GM12878 (cell line): ENCODE measurements at regions not wholly inside any gene's neighbourhood (a gene's known extent, or its start where the extent isn't known, plus 50 kb on each side); places are given as distances from the start of the nearest gene placed in this dataset.

Source experiments
- ATAC-seq: fragments of 200-7000 bp; cut with Tn5 transposase; 3 replicates; pipeline ENCODE4 v1.9.1; 2020; ENCODE audit warnings: mild to moderate bottlenecking, moderate library complexity
- BruUV-seq: library from RNA; stranded (reverse); fragments of 400-500 nt; replicated peaks from 2 replicates; lab custom pipeline; 2021; lab: Mats Ljungman, UMichigan
- CTCF ChIA-PET: fragments of 300-600 bp; sonication (Branson Sonifier 250); formaldehyde crosslinking; extraction: SDS; loops from one replicate; lab custom pipeline; 2021; ENCODE audit warnings: inconsistent platforms; lab: Yijun Ruan, JAX
- POLR2A ChIA-PET: fragments of 350-600 bp; formaldehyde crosslinking; extraction: SDS; loops from one replicate; lab custom pipeline; 2021; ENCODE audit warnings: inconsistent platforms; lab: Charles Lee
- RAD21 ChIA-PET: fragments of 300-600 bp; sonication (Branson Sonifier 250); formaldehyde crosslinking; loops from one replicate; lab custom pipeline; 2023; ENCODE audit warnings: antibody characterized with exemption; ENCODE audit not compliant: unreplicated experiment; lab: Charles Lee
- SMC1A ChIA-PET: fragments of 300-600 bp; sonication (Branson Sonifier 250); formaldehyde crosslinking; loops from one replicate; lab custom pipeline; 2023; ENCODE audit not compliant: unreplicated experiment, uncharacterized antibody; lab: Charles Lee
- DNase-seq: peaks from one replicate; pipeline ENCODE4 v3.0.0-alpha.2; 2011; ENCODE audit warnings: low read depth, low spot score
- FAIRE-seq: peaks from 3 replicates; lab custom pipeline; 2011; peaks lifted over from hg19 to GRCh38; lab: Jason Lieb, UNC
- H2AFZ ChIP-seq: 2 replicates; pipeline ENCODE4 v1.6.0; 2011; ENCODE audit warnings: low read depth, low read length, control low read depth; ENCODE audit not compliant: control insufficient read depth
- H3K27ac ChIP-seq: 2 replicates; pipeline ENCODE4 v1.5.1; 2011; ENCODE audit warnings: control low read depth; ENCODE audit not compliant: control insufficient read depth, insufficient read depth
- H3K27me3 ChIP-seq, 2 experiments: replicated peaks in 1 of 2; 2 replicates each; pipeline versions ENCODE4 v1.6.0 to v1.6.1; 2011; ENCODE audit warnings: low read length in 1 of 2; ENCODE audit not compliant: control insufficient read depth in 2 of 2, insufficient read depth in 2 of 2
- H3K36me3 ChIP-seq, 2 experiments: 2 replicates each; pipeline ENCODE4 v1.5.1; 2011; ENCODE audit warnings: low read length in 1 of 2; ENCODE audit not compliant: control insufficient read depth in 2 of 2, insufficient read depth in 2 of 2
- H3K4me1 ChIP-seq: 2 replicates; pipeline ENCODE4 v1.6.1; 2011; ENCODE audit warnings: mild to moderate bottlenecking, low read length, moderate library complexity, mixed read lengths; ENCODE audit not compliant: control insufficient read depth, insufficient read depth
- H3K4me2 ChIP-seq: 2 replicates; pipeline ENCODE4 v1.6.0; 2011; ENCODE audit warnings: control low read depth; ENCODE audit not compliant: control insufficient read depth, insufficient read depth
- H3K4me3 ChIP-seq: fragments of 200-600 bp; sonication (generic); 2 replicates; pipeline ENCODE4 v1.5.1; 2016
- H3K79me2 ChIP-seq: 2 replicates; pipeline ENCODE4 v1.6.0; 2011; ENCODE audit warnings: low read length; ENCODE audit not compliant: control insufficient read depth, insufficient read depth
- H3K9ac ChIP-seq: 2 replicates; pipeline ENCODE4 v1.8.0; 2011; ENCODE audit warnings: low read length, control low read depth, mixed read lengths; ENCODE audit not compliant: control insufficient read depth, insufficient read depth
- H3K9me3 ChIP-seq: replicated peaks from 3 replicates; pipeline ENCODE4 v1.5.1; 2011; ENCODE audit warnings: mild to moderate bottlenecking, low read length; ENCODE audit not compliant: control insufficient read depth, insufficient read depth
- H4K20me1 ChIP-seq: 2 replicates; pipeline ENCODE4 v1.6.0; 2011; ENCODE audit not compliant: control insufficient read depth, insufficient read depth
- CBFB ChIP-seq: IDR thresholded peaks from 2 replicates; pipeline ENCODE4 v1.6.1; 2016; ENCODE audit warnings: antibody characterized with exemption, low read depth
- CUX1 ChIP-seq: IDR thresholded peaks from 2 replicates; pipeline ENCODE4 v1.6.1; 2012; ENCODE audit warnings: improper control_type of control experiment, low read depth, low read length; ENCODE audit not compliant: insufficient replicate concordance
- IKZF1 ChIP-seq: fragments of 450-650 bp; conservative IDR thresholded peaks from 2 replicates; pipeline ENCODE4 v1.6.1; 2017; ENCODE audit warnings: antibody characterized with exemption, mild to moderate bottlenecking
- MTA2 ChIP-seq: fragments of 450-650 bp; IDR thresholded peaks from 2 replicates; pipeline ENCODE4 v1.6.1; 2016; ENCODE audit warnings: low read depth, mild to moderate bottlenecking, moderate library complexity
- PML ChIP-seq: IDR thresholded peaks from 2 replicates; pipeline ENCODE4 v1.6.1; 2012; ENCODE audit warnings: low read length, inconsistent platforms
- SKIL ChIP-seq: fragments of 450-650 bp; IDR thresholded peaks from 2 replicates; pipeline ENCODE4 v1.6.1; 2017; ENCODE audit warnings: mild to moderate bottlenecking, low read depth, inconsistent platforms; ENCODE audit not compliant: poor library complexity, severe bottlenecking
- SREBF2 ChIP-seq: IDR thresholded peaks from 2 replicates; pipeline ENCODE4 v1.6.1; 2012; ENCODE audit warnings: mild to moderate bottlenecking, low read length
- SUPT20H ChIP-seq: IDR thresholded peaks from 2 replicates; pipeline ENCODE4 v1.6.1; 2011; ENCODE audit warnings: low read depth, mild to moderate bottlenecking, low read length, moderate library complexity, borderline replicate concordance; ENCODE audit not compliant: control insufficient read depth
- WGBS: methylation state at CpG from one replicate; pipeline ENCODE4 v1.1.6; 2016; ENCODE audit warnings: low lambda C conversion rate; ENCODE audit not compliant: insufficient replicate concordance, insufficient coverage; ENCODE audit errors: missing lambda C conversion rate; 5-methylcytosine and 5-hydroxymethylcytosine counted together
- in situ Hi-C: fragments of 300-500 bp; cut with MboI; formaldehyde crosslinking; loops from 9 replicates; pipeline ENCODE4 v1.14.3; 2018; ENCODE audit warnings: mixed read lengths
- intact Hi-C: fragments of 100-400 bp; cut with micrococcal nuclease; formaldehyde crosslinking; loops from one replicate; pipeline ENCODE4 v1.14.2; 2022; ENCODE audit not compliant: unreplicated experiment

GRCh38 chr1:239606850-239607400 is 220.6 kb downstream of the CHRM3 start:
- Histone ChIP-seq H3K4me1 (no peaks in the 10 kb centered on the region), H3K27me3 (no peaks in the 10 kb centered on the region), H3K27ac (no peak overlapping the region), H3K4me2 (no peak overlapping the region), H3K9ac (no peak overlapping the region), H3K36me3 (no peaks in the 10 kb centered on the region), H3K4me3 (no peak overlapping the region), H2AFZ (no peak overlapping the region), H3K79me2 (no peaks in the 10 kb centered on the region), H4K20me1 (no peaks in the 10 kb centered on the region), H3K9me3 (no peaks in the 10 kb centered on the region)
- CTCF ChIA-PET, result no interaction called here
- RAD21 ChIA-PET, result no interaction called here
- FAIRE-seq (no peak), DNase-seq (no peak), ATAC-seq (no peak)
- BruUV-seq, result no TSS peak
- POLR2A ChIA-PET, result no interaction called here
- in situ Hi-C loops, result no loop called here
- no peak for TF ChIP-seq SKIL
- no peak for TF ChIP-seq CUX1
- no peak for TF ChIP-seq MTA2
- no peak for TF ChIP-seq IKZF1
- no peak for TF ChIP-seq CBFB
- TF ChIP-seq PML, result no peak
- TF ChIP-seq SREBF2, result no peak
- TF ChIP-seq SUPT20H, result no peak
- SMC1A ChIA-PET, result no interaction called here
- intact Hi-C loops, result no loop called here
- 0% methylated on average over 2 of the region's 2 CpGs for WGBS
